ENCODE measurements at regions not wholly inside any gene's neighbourhood (a gene's known extent, or its start where the extent isn't known, plus 50 kb on each side); places are given as distances from the start of the nearest gene placed in this dataset.

DNA sequence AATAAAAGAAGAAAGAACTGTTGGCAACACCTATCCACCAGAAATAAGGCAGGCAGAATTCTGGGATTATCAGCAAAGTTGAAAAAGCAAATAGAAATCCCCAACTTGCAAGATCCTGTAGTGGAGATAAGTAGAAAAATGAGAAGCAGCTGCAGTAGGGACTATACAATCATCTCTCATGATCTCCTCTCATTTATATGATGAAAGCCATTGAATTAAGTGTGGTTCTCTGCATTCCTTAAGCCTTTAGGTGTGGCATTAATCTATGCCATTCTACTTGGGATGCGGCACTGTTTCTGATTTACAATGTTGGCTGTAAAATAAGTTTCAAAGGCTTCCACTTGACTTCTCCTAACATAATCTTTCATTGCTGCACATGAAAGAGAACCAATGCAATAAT, 869.8 kb downstream of the TRAM1L1 start:
- H3K36me3 Mint-ChIP-seq (ENCODE audit: low read depth): no peaks in the 10 kb centered on the region
- H3K27me3 ChIP-seq (ENCODE audit: control insufficient read depth in 1 of 2, insufficient read depth in 2 of 2, low read length in 2 of 2): no peaks in the 10 kb centered on the region
- H3K27me3 Mint-ChIP-seq: no peaks in the 10 kb centered on the region
- no peaks in the 10 kb centered on the region for H3K4me1 ChIP-seq (ENCODE audit: insufficient read depth, low read length)
- peaks cover 2% of the 10 kb centered on the region for H3K9me3 Mint-ChIP-seq
- no peak for ATAC-seq (ENCODE audit: poor library complexity)
- H3K4me3 ChIP-seq (ENCODE audit: low read length): no peak overlapping the region
- TF ChIP-seq, protein P1, sequence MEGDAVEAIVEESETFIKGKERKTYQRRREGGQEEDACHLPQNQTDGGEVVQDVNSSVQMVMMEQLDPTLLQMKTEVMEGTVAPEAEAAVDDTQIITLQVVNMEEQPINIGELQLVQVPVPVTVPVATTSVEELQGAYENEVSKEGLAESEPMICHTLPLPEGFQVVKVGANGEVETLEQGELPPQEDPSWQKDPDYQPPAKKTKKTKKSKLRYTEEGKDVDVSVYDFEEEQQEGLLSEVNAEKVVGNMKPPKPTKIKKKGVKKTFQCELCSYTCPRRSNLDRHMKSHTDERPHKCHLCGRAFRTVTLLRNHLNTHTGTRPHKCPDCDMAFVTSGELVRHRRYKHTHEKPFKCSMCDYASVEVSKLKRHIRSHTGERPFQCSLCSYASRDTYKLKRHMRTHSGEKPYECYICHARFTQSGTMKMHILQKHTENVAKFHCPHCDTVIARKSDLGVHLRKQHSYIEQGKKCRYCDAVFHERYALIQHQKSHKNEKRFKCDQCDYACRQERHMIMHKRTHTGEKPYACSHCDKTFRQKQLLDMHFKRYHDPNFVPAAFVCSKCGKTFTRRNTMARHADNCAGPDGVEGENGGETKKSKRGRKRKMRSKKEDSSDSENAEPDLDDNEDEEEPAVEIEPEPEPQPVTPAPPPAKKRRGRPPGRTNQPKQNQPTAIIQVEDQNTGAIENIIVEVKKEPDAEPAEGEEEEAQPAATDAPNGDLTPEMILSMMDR (IDR thresholded peaks at IDR 0.05): no peak
- intact Hi-C loops (cut with DNase I, micrococcal nuclease): no loop called here
- H3K27ac ChIP-seq (ENCODE audit: low read depth in 1 of 2, low read length in 2 of 2): no peak overlapping the region
- peaks cover 0 to 3% of the 10 kb centered on the region in 2 experiments for H3K9me3 ChIP-seq (ENCODE audit: control insufficient read depth in 1 of 2, insufficient read depth in 1 of 2, low read length in 2 of 2)
- no peak overlapping the region for H3K4me3 Mint-ChIP-seq
- no peak for DNase-seq
- no peaks in the 10 kb centered on the region for H3K36me3 ChIP-seq (ENCODE audit: insufficient read depth, low read length)
- CTCF ChIA-PET: no interaction called here
- H3K27ac Mint-ChIP-seq: no peak overlapping the region
- no peaks in the 10 kb centered on the region for H3K4me1 Mint-ChIP-seq (ENCODE audit: low read depth)
- POLR2A ChIA-PET: no interaction called here

GRCh38 chr4:116202524-116202923, 882.9 kb downstream of the TRAM1L1 start:
- DNase-seq (no peak), ATAC-seq (ENCODE audit: poor library complexity) (no peak)
- Mint-ChIP-seq H3K9me3 (no peaks in the 10 kb centered on the region), H3K4me3 (no peak overlapping the region), H3K4me1 (ENCODE audit: low read depth) (no peaks in the 10 kb centered on the region), H3K27me3 (no peaks in the 10 kb centered on the region), H3K36me3 (ENCODE audit: low read depth) (no peaks in the 10 kb centered on the region), H3K27ac (no peak overlapping the region)
- Histone ChIP-seq H3K9me3 (ENCODE audit: control insufficient read depth in 1 of 2, insufficient read depth in 1 of 2, low read length in 2 of 2) (no peaks in the 10 kb centered on the region), H3K4me1 (ENCODE audit: insufficient read depth, low read length) (no peaks in the 10 kb centered on the region), H3K27ac (ENCODE audit: low read depth in 1 of 2, low read length in 2 of 2) (no peak overlapping the region), H3K27me3 (ENCODE audit: control insufficient read depth in 1 of 2, insufficient read depth in 2 of 2, low read length in 2 of 2) (no peaks in the 10 kb centered on the region), H3K4me3 (ENCODE audit: low read length) (no peak overlapping the region), H3K36me3 (ENCODE audit: insufficient read depth, low read length) (no peaks in the 10 kb centered on the region)
- ChIA-PET POLR2A (no interaction called here), CTCF (no interaction called here)
- TF ChIP-seq, protein P1 (IDR thresholded peaks at IDR 0.05): no peak
- intact Hi-C loops (cut with DNase I, micrococcal nuclease): no loop called here

GRCh38 chr4:116197317-116197809, 888.0 kb downstream of the TRAM1L1 start:
- Mint-ChIP-seq H3K27ac (no peak overlapping the region), H3K27me3 (no peaks in the 10 kb centered on the region), H3K4me3 (no peak overlapping the region), H3K36me3 (ENCODE audit: low read depth) (no peaks in the 10 kb centered on the region), H3K4me1 (ENCODE audit: low read depth) (no peaks in the 10 kb centered on the region), H3K9me3 (no peaks in the 10 kb centered on the region)
- ChIA-PET CTCF (no interaction called here), POLR2A (no interaction called here)
- intact Hi-C loops (cut with DNase I, micrococcal nuclease): no loop called here
- Histone ChIP-seq H3K27me3 (ENCODE audit: control insufficient read depth in 1 of 2, insufficient read depth in 2 of 2, low read length in 2 of 2) (no peaks in the 10 kb centered on the region), H3K27ac (ENCODE audit: low read depth in 1 of 2, low read length in 2 of 2) (no peak overlapping the region), H3K9me3 (ENCODE audit: control insufficient read depth in 1 of 2, insufficient read depth in 1 of 2, low read length in 2 of 2) (no peaks in the 10 kb centered on the region), H3K36me3 (ENCODE audit: insufficient read depth, low read length) (no peaks in the 10 kb centered on the region), H3K4me3 (ENCODE audit: low read length) (no peak overlapping the region), H3K4me1 (ENCODE audit: insufficient read depth, low read length) (no peaks in the 10 kb centered on the region)
- DNase-seq: no peak
- no peak for ATAC-seq (ENCODE audit: poor library complexity)
- TF ChIP-seq, protein P1 (IDR thresholded peaks at IDR 0.05): no peak
